Mucosa of rectum (tissue), 2 donors: ENCODE measurements at regions not wholly inside any gene's neighbourhood (a gene's known extent, or its start where the extent isn't known, plus 50 kb on each side); places are given as distances from the start of the nearest gene placed in this dataset.

Source experiments
- H3K27ac ChIP-seq, 2 donors: one replicate each; pipeline ENCODE4 v1.7.0; 2013; ENCODE audit warnings: inconsistent platforms in 2 of 2, low read depth in 2 of 2, low read length in 2 of 2
- H3K27me3 ChIP-seq, 2 donors: one replicate each; pipeline ENCODE4 v1.7.0; 2013; ENCODE audit warnings: low read length in 2 of 2; ENCODE audit not compliant: control insufficient read depth in 2 of 2, insufficient read depth in 2 of 2
- H3K36me3 ChIP-seq, 2 donors: one replicate each; pipeline ENCODE4 v1.7.0; 2013; ENCODE audit warnings: low read length in 2 of 2; ENCODE audit not compliant: control insufficient read depth in 2 of 2, insufficient read depth in 2 of 2
- H3K4me1 ChIP-seq, 2 donors: one replicate each; pipeline ENCODE4 v1.7.0; 2013; ENCODE audit warnings: low read length in 2 of 2, mild to moderate bottlenecking in 1 of 2; ENCODE audit not compliant: control insufficient read depth in 2 of 2, insufficient read depth in 2 of 2
- H3K4me3 ChIP-seq, 2 donors: one replicate each; pipeline ENCODE4 v1.7.0; 2013; ENCODE audit warnings: low read length in 2 of 2
- H3K9ac ChIP-seq, 2 donors: one replicate each; pipeline ENCODE4 v1.7.0; 2013; ENCODE audit warnings: low read length in 2 of 2, low read depth in 1 of 2, mild to moderate bottlenecking in 1 of 2
- H3K9me3 ChIP-seq, 2 donors: one replicate each; pipeline ENCODE4 v1.7.0; 2013; ENCODE audit warnings: low read length in 2 of 2; ENCODE audit not compliant: control insufficient read depth in 2 of 2
- donor health status: healthy.
- donor health status: Normal muscosa, but diverticular disease.

- H3K4me1 ChIP-seq = no peaks in the 10 kb centered on the region
- no peak overlapping the region for H3K4me3 ChIP-seq
- H3K9me3 ChIP-seq = no peaks in the 10 kb centered on the region
- no peak overlapping the region for H3K27ac ChIP-seq
- H3K36me3 ChIP-seq = no peaks in the 10 kb centered on the region
- H3K9ac ChIP-seq = no peak overlapping the region
- no peaks in the 10 kb centered on the region for H3K27me3 ChIP-seq
Measured at GRCh38 chr10:123513870-123514269, 152.3 kb upstream of the GPR26 start.

- H3K36me3 ChIP-seq = no peaks in the 10 kb centered on the region
- no peaks in the 10 kb centered on the region for H3K4me1 ChIP-seq
- no peak overlapping the region for H3K27ac ChIP-seq
- H3K9ac ChIP-seq = no peak overlapping the region
- H3K9me3 ChIP-seq = no peaks in the 10 kb centered on the region
- no peaks in the 10 kb centered on the region for H3K27me3 ChIP-seq
- no peak overlapping the region for H3K4me3 ChIP-seq
Measured at GRCh38 chr10:123514996-123515395, 151.2 kb upstream of the GPR26 start.

GRCh38 chr10:123515661-123516060, 150.5 kb upstream of the GPR26 start:
- H3K9me3 ChIP-seq = no peaks in the 10 kb centered on the region
- no peaks in the 10 kb centered on the region for H3K36me3 ChIP-seq
- H3K9ac ChIP-seq = no peak overlapping the region
- H3K4me1 ChIP-seq = no peaks in the 10 kb centered on the region
- no peak overlapping the region for H3K4me3 ChIP-seq
- no peak overlapping the region for H3K27ac ChIP-seq
- no peaks in the 10 kb centered on the region for H3K27me3 ChIP-seq

DNA sequence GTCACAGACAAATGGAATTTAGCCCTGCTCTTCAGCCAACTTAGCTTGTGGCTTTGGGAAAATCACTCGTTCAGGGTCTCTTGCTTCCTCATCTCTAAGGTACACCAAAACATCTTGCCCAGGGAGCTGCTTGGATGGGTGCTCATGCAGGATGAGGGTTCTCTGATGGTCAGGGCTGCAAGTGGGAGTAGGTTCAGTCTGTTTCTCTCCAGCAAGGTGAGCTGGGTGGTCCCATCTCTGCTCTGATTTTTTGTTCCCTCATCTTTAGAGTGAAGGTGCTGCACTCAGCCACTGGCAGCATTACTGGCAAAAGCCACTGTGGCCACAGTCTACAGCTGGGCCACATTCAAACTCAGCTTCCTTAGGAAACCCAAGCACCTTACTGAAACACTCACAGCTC, 149.9 kb upstream of the GPR26 start:
- no peaks in the 10 kb centered on the region for H3K4me1 ChIP-seq
- H3K4me3 ChIP-seq = no peak overlapping the region
- no peak overlapping the region for H3K27ac ChIP-seq
- no peaks in the 10 kb centered on the region for H3K9me3 ChIP-seq
- no peaks in the 10 kb centered on the region for H3K27me3 ChIP-seq
- H3K9ac ChIP-seq = no peak overlapping the region
- no peaks in the 10 kb centered on the region for H3K36me3 ChIP-seq

DNA sequence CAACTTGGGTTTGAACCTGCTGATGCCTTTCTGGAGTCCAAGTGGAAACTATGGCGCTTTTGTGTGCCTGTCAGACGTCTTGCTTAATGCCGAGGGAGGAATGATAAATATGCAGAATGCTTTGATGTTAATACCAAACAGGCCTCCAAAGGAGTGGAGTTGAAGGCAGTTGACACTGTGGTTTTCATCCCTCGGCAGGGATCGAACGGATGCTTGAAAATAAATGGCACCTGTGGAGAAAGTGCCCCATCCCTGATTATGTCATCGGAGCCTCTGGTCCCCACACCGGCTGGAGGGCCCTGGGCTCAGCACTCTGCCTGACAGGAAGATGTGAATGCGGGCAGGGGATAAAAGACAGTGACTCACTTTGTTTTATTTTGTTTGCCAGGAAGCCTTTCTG, 148.7 kb upstream of the GPR26 start:
- no peaks in the 10 kb centered on the region for H3K36me3 ChIP-seq
- H3K27me3 ChIP-seq = no peaks in the 10 kb centered on the region
- no peak overlapping the region for H3K4me3 ChIP-seq
- H3K4me1 ChIP-seq = no peaks in the 10 kb centered on the region
- no peak overlapping the region for H3K9ac ChIP-seq
- no peak overlapping the region for H3K27ac ChIP-seq
- no peaks in the 10 kb centered on the region for H3K9me3 ChIP-seq

- Histone ChIP-seq H3K4me3 (no peak overlapping the region), H3K9ac (no peak overlapping the region), H3K36me3 (no peaks in the 10 kb centered on the region), H3K27ac (no peak overlapping the region), H3K27me3 (no peaks in the 10 kb centered on the region), H3K9me3 (no peaks in the 10 kb centered on the region), H3K4me1 (no peaks in the 10 kb centered on the region)
Measured at GRCh38 chr10:123517901-123518300, 148.3 kb upstream of the GPR26 start.

GRCh38 chr10:123518765-123519164, 147.4 kb upstream of the GPR26 start:
- no peak overlapping the region for H3K4me3 ChIP-seq
- no peaks in the 10 kb centered on the region for H3K36me3 ChIP-seq
- H3K9ac ChIP-seq = no peak overlapping the region
- H3K27me3 ChIP-seq = no peaks in the 10 kb centered on the region
- no peaks in the 10 kb centered on the region for H3K9me3 ChIP-seq
- H3K4me1 ChIP-seq = no peaks in the 10 kb centered on the region
- no peak overlapping the region for H3K27ac ChIP-seq

DNA sequence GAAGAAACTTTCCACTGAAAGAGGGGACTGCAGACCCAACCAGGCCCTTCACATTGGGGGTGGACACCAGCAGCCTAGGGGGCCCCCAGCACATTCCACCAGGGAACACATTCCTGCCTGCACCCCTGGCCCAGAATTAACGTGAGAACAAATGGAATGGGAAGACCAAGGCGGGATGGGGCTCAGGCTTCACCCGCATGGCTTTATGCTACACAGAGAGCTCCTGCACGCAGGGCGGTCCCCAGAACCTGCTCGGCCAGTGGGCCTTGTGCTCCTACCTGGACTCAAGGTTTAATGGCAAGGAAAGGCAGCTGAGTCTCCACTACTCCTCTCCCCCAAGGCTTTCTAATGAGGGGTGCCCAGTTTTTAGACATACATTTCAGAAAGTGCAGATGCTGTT, 146.3 kb upstream of the GPR26 start:
- Histone ChIP-seq H3K4me3 (no peak overlapping the region), H3K9me3 (no peaks in the 10 kb centered on the region), H3K27me3 (no peaks in the 10 kb centered on the region), H3K36me3 (no peaks in the 10 kb centered on the region), H3K4me1 (no peaks in the 10 kb centered on the region), H3K9ac (no peak overlapping the region), H3K27ac (no peak overlapping the region)

GRCh38 chr10:123521076-123521475, 145.1 kb upstream of the GPR26 start:
- no peak overlapping the region for H3K9ac ChIP-seq
- H3K9me3 ChIP-seq = no peaks in the 10 kb centered on the region
- H3K27me3 ChIP-seq = no peaks in the 10 kb centered on the region
- no peaks in the 10 kb centered on the region for H3K4me1 ChIP-seq
- no peak overlapping the region for H3K4me3 ChIP-seq
- H3K27ac ChIP-seq = no peak overlapping the region
- H3K36me3 ChIP-seq = no peaks in the 10 kb centered on the region

- H3K4me3 ChIP-seq = no peak overlapping the region
- no peaks in the 10 kb centered on the region for H3K9me3 ChIP-seq
- no peaks in the 10 kb centered on the region for H3K36me3 ChIP-seq
- no peaks in the 10 kb centered on the region for H3K27me3 ChIP-seq
- no peaks in the 10 kb centered on the region for H3K4me1 ChIP-seq
- no peak overlapping the region for H3K27ac ChIP-seq
- H3K9ac ChIP-seq = no peak overlapping the region
Measured at GRCh38 chr10:123521556-123521955, 144.6 kb upstream of the GPR26 start.

DNA sequence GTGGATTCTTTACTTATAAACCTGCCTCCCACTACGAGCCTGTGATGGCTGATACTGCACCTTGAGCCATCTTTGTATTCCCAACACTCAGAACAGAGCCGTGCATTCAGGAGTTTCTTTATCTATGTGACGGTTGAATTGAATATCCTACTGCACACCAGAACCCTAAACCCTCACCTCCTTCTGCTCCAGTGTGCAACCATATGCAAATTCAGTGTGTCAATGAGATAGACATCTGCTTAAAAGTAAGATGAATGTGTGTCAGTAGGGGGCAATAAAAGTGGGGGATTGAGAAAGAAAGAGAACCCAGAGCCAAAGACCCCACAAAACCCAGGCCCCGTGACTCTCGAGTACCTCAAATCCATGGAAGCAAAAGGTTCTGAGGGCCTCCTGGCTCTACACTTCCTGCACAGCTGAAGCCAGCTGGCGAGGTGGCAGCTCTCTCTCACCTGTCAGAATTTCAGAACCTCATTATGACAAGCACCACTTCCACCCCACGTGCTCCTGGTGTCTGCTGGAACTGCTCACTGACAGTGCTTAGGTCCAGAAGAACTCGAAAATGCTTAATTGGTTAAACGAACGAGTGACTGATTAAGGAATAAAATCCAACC, 143.3 kb upstream of the GPR26 start:
- Histone ChIP-seq H3K36me3 (no peaks in the 10 kb centered on the region), H3K27me3 (no peaks in the 10 kb centered on the region), H3K4me3 (no peak overlapping the region), H3K27ac (no peak overlapping the region), H3K4me1 (no peaks in the 10 kb centered on the region), H3K9ac (no peak overlapping the region), H3K9me3 (no peaks in the 10 kb centered on the region)
